ENCODE measurements at regions not wholly inside any gene's neighbourhood (a gene's known extent, or its start where the extent isn't known, plus 50 kb on each side); places are given as distances from the start of the nearest gene placed in this dataset.
"Not testable (repeated sequence)": the region's sequence is repeated elsewhere in the genome, so short reads cannot be mapped to it uniquely, and the experiment has no call there.

- DNase-seq (ENCODE audit: low spot score), result no peak
Observed at GRCh38 chr2:81545626-81546025, 1241.1 kb upstream of the LRRTM1 start.

GRCh38 chr2:81542119-81542518 is 1237.6 kb upstream of the LRRTM1 start:
- no peak for DNase-seq (ENCODE audit: low spot score)

GRCh38 chr2:81529944-81530343 is 1225.4 kb upstream of the LRRTM1 start:
- DNase-seq (ENCODE audit: low spot score), result no peak

- DNase-seq (ENCODE audit: low spot score), result no peak
Observed at GRCh38 chr2:81528852-81529480, 1224.4 kb upstream of the LRRTM1 start.

GRCh38 chr2:81523344-81523743 is 1218.8 kb upstream of the LRRTM1 start:
- no peak for DNase-seq (ENCODE audit: low spot score)

- no peak for DNase-seq (ENCODE audit: low spot score)
Observed at GRCh38 chr2:81513328-81513727, 1208.8 kb upstream of the LRRTM1 start.

GRCh38 chr2:81505586-81505985 is 1201.0 kb upstream of the LRRTM1 start:
- DNase-seq (ENCODE audit: low spot score), result no peak

- no peak for DNase-seq (ENCODE audit: low spot score)
Observed at GRCh38 chr2:81495556-81495955, 1191.0 kb upstream of the LRRTM1 start.

- DNase-seq (ENCODE audit: low spot score), result no peak
Observed at GRCh38 chr2:81483254-81483653, 1178.7 kb upstream of the LRRTM1 start.

GRCh38 chr2:81481994-81482368 is 1177.4 kb upstream of the LRRTM1 start:
- DNase-seq (ENCODE audit: low spot score), result no peak

- no peak for DNase-seq (ENCODE audit: low spot score)
Observed at GRCh38 chr2:81481242-81481993, 1176.9 kb upstream of the LRRTM1 start.

GRCh38 chr2:81467096-81467495 is 1162.5 kb upstream of the LRRTM1 start:
- DNase-seq (ENCODE audit: low spot score), result no peak

- no peak for DNase-seq (ENCODE audit: low spot score)
Observed at GRCh38 chr2:81462420-81462819, 1157.9 kb upstream of the LRRTM1 start.

GRCh38 chr2:81445176-81445575 is 1140.6 kb upstream of the LRRTM1 start:
- DNase-seq (ENCODE audit: low spot score), result no peak

GRCh38 chr2:81437456-81438000 is 1133.0 kb upstream of the LRRTM1 start:
- no peak for DNase-seq (ENCODE audit: low spot score)

- DNase-seq (ENCODE audit: low spot score), result no peak
Observed at GRCh38 chr2:81436256-81436655, 1131.7 kb upstream of the LRRTM1 start.

GRCh38 chr2:81412681-81413080 is 1108.1 kb upstream of the LRRTM1 start:
- no peak for DNase-seq (ENCODE audit: low spot score)

- no peak for DNase-seq (ENCODE audit: low spot score)
Observed at GRCh38 chr2:81403508-81403907, 1099.0 kb upstream of the LRRTM1 start.

GRCh38 chr2:81396417-81397019 is 1092.0 kb upstream of the LRRTM1 start:
- DNase-seq (ENCODE audit: low spot score), result no peak

GRCh38 chr2:81395746-81396145 is 1091.2 kb upstream of the LRRTM1 start:
- DNase-seq (ENCODE audit: low spot score), result no peak

- DNase-seq (ENCODE audit: low spot score), result no peak
Observed at GRCh38 chr2:81389203-81389602, 1084.7 kb upstream of the LRRTM1 start.

GRCh38 chr2:81363800-81364199 is 1059.2 kb upstream of the LRRTM1 start:
- no peak for DNase-seq (ENCODE audit: low spot score)

- not testable (repeated sequence) for DNase-seq (ENCODE audit: low spot score)
Observed at GRCh38 chr2:81362468-81362867, 1057.9 kb upstream of the LRRTM1 start.

Measured in left forelimb (tissue), 1 donor.